ENCODE measurements at regions not wholly inside any gene's neighbourhood (a gene's known extent, or its start where the extent isn't known, plus 50 kb on each side); places are given as distances from the start of the nearest gene placed in this dataset.

- DNase-seq: no peak
Observed at GRCh38 chr5:17763301-17763700, 129.0 kb downstream of the TAF11L14 start.

GRCh38 chr5:17766031-17766430 is 131.8 kb downstream of the TAF11L14 start:
- no peak for DNase-seq

DNA sequence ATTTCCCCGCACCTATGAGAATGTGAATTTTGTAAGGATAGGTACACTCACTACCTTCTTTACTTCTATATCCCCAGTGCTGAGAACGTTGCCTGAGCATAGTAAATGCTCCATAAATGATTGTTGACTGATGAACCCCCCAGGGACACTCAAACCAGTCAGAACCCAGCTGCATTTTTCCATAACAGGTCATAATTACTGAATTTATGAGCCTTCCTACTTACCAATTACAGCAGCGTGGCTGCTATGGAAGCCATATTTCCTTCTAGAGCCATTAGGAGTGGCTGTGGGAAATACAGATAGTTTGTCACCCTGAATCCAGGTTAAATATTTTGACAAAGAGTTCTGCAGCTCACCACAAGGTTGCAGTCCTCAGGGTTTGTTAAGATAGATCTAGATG is 135.0 kb downstream of the TAF11L14 start:
- DNase-seq: no peak

DNA sequence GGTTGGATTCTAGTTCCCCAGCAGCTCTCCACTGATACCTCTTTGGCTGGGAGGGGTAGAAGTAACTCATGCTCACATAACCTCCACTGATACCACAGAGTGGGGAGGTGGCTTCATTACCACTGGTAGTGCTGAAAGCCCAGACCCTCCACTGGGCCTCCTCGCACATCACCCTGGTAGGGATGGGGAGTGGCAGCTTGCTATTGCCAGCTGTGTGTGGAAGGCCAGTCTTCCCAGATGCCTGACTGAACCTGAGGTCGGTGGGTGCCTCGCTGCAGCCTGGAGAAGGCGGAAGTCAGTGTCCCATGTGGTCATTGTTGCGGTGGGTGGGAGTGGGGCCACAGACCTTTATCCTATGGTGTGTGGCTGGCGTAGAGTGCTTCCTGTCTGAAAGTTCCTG is 138.0 kb downstream of the TAF11L14 start:
- DNase-seq: no peak

DNA sequence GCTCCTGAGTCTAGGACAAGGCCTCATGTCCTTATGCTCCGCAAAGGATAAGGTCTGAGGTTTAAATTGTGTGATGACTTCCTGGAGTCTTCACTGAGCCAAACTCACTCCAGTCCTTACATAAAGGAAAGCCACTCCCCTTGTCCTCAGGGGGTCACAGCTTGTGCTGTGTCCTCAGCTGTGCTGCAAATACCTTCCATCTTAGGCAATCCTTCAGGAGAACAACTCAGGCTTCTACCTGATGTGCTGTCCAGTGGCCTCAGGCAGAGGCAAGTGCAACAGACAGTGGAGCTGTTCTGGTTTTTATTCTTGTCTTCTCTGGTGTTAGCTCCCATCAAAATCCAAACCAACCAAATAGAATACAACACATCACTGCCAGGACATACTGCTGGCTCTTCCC is 151.5 kb downstream of the TAF11L14 start:
- no peak for DNase-seq

- no peak for DNase-seq
Observed at GRCh38 chr5:17788351-17788750, 154.1 kb downstream of the TAF11L14 start.

DNA sequence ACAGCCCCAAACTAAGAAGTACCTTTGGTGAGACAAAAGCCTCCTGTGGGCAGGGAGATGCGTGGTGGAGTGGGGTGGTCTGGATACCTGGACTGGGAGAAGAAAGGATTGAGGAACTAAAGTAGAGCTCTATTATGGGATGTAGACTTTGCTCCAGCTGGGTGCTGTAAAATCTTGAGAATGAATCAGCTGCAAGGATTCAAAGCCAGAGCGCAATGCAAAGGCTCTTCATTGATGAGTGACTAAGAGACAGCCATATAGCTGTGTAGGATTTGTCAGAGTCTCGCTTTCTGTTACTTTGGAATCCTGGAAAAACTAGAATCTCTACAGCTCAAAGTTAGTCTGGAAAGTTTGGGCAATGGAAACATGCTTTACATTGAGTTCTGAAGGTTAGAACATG is 159.9 kb downstream of the TAF11L14 start:
- DNase-seq: no peak

- no peak for DNase-seq
Observed at GRCh38 chr5:17794815-17795214, 160.6 kb downstream of the TAF11L14 start.

GRCh38 chr5:17796142-17796541 is 161.9 kb downstream of the TAF11L14 start:
- DNase-seq: peak; percentile 11

- no peak for DNase-seq
Observed at GRCh38 chr5:17796757-17797396, 162.6 kb downstream of the TAF11L14 start.

DNA sequence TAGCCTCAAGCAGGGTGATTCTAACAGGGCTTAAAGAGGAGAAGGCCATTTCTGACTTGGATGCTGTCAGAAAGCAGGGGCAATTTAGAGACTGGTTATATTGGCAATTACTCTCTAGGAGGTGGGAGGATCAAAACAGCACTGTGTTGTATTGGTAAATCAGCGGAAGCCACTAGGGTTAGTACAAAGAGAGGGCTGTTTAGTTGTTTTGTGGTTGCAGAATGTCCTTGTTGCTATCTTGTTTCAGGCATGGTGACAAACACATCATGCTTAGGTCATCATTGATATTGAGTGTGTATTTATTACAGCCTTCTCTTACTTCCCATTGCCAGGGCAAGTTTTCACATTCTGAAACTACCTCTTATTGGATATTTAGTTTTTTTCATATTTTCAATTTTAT is 165.3 kb downstream of the TAF11L14 start:
- no peak for DNase-seq

- DNase-seq: no peak
Observed at GRCh38 chr5:17801595-17801994, 167.3 kb downstream of the TAF11L14 start.

GRCh38 chr5:17802256-17802655 is 168.0 kb downstream of the TAF11L14 start:
- peak; percentile 71 for DNase-seq

DNA sequence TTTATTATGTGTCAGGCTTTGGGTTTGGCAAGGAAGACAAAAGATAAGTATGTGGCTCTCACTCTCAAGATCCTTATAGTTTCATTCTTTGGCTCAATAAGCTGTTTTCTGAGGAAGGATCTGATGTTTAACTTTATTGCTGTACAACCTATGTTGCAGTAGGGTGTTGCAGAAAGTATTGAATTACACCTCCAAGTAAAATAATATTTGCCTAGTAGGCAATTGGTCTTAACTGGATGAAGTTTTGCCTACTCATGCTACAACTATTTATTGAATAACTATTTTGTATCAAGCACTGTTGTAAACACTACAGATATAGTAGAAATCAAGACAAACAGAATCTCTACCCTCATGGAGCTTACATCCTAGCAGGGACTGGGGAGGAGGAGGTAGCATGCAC is 169.7 kb downstream of the TAF11L14 start:
- DNase-seq: no peak

- DNase-seq: peak; percentile 47
Observed at GRCh38 chr5:17805227-17805825, 171.1 kb downstream of the TAF11L14 start.

GRCh38 chr5:17806818-17807468 is 172.7 kb downstream of the TAF11L14 start:
- DNase-seq: peak; percentile 49

- peak; percentile 63 for DNase-seq
Observed at GRCh38 chr5:17808566-17808965, 174.3 kb downstream of the TAF11L14 start.

GRCh38 chr5:17810734-17811133 is 176.5 kb downstream of the TAF11L14 start:
- no peak for DNase-seq

DNA sequence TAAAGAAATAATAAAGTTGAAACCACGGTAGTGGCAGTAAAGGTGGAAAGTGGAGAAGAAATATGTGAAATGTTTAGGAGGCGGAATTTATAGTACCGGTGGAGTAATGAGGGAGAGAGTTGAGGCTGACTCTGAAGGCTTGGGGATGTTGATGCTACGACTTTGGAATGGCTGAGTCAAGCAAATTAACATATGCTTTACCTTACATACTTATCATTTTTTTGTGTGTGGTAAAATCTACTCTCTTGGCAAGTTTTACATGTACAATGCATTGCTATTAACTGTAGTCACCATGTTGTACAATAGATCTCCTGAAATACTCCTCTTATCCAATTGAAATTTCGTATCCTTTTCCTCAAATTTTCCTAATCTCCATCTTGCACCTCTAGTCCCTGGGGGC is 179.0 kb downstream of the TAF11L14 start:
- DNase-seq: no peak

DNA sequence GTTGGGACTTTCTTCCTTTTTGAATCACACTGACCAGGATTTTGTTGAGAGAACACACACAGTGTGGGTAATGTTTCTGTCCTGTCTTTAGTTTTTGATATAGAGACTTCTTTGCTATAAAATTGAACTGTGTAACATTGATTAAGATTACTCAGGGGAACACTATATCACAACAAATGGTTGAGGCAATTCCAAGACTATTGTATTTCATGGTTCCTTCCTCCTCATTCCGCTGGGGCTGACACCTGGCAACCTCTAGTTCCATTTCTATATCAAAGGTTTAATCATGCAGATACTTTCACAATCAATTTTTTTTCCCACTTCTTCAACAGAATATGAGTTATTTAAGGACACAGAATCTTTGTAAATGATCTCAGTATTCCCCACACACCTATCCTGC is 182.2 kb downstream of the TAF11L14 start:
- DNase-seq: no peak

DNA sequence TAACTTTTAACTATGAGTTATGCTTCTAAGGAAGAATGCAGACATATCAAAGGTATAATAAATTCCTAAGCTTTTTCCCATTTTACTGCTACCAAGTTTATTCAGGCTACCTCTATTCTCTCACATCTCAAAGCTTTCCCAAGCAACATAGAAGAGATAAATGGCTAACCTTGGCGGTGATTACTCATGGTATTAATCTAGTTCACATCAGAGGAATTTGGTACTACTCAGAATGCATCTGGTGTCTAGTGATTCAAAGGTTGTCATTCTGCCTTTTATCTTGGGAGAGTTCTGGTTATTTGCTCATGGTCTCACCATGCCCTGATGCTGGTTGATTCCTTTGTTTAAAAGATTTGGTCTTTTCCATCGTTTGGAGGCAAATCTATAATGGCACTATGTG is 182.7 kb downstream of the TAF11L14 start:
- DNase-seq: no peak

GRCh38 chr5:17817990-17818389 is 183.7 kb downstream of the TAF11L14 start:
- DNase-seq: no peak

GRCh38 chr5:17819783-17820182 is 185.5 kb downstream of the TAF11L14 start:
- DNase-seq: no peak

- DNase-seq: no peak
Observed at GRCh38 chr5:17828681-17829080, 194.4 kb downstream of the TAF11L14 start.

DNA sequence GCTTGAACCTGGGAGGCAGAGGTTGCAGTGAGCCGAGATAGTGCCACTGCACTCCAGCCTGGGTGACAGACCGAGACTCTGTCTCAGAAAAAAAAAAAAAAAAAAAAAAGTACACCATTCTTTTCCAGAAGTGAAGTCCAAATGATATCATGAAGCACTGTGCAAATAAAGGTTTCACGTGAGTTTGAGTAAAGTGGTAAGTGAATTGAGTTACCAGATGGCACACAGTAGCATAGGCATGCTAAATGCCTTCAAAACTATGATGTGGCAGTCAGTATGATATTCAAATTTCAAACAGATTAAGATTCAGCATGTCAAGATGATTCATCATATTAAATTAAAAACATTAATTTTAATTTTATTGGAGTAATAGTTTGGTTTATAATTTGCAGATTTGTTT is 195.2 kb downstream of the TAF11L14 start:
- no peak for DNase-seq

Measured in retina (tissue), 1 donor.